OCI-M2 (cell line): ENCODE measurements at regions not wholly inside any gene's neighbourhood (a gene's known extent, or its start where the extent isn't known, plus 50 kb on each side); places are given as distances from the start of the nearest gene placed in this dataset.
"Not testable (repeated sequence)": the region's sequence is repeated elsewhere in the genome, so short reads cannot be mapped to it uniquely, and the experiment has no call there.

Experiments used
- DNase-seq: peaks from one replicate; lab custom pipeline; 2025; ENCODE audit not compliant: unreplicated experiment; lab: John Stamatoyannopoulos, UW

DNA sequence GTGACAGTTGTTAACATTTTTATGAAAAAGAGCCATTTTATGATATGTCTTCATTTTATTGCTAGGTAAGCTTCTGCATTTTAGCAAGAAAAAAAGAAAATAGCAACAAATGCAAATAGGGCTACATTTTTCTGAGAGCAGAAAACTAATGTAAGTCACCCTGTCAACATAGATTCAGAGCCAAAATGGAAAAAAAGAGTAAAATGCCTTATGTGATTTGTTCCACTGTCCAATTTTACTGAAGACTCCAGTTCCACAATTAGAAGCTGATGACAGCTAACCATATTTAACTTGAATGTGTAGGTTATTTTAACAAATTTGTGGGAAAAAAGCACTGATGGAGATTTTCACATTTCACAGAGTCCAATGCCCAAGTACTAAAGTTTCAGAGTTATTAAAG, 772.3 kb downstream of the FAT4 start:
- DNase-seq = no peak

DNA sequence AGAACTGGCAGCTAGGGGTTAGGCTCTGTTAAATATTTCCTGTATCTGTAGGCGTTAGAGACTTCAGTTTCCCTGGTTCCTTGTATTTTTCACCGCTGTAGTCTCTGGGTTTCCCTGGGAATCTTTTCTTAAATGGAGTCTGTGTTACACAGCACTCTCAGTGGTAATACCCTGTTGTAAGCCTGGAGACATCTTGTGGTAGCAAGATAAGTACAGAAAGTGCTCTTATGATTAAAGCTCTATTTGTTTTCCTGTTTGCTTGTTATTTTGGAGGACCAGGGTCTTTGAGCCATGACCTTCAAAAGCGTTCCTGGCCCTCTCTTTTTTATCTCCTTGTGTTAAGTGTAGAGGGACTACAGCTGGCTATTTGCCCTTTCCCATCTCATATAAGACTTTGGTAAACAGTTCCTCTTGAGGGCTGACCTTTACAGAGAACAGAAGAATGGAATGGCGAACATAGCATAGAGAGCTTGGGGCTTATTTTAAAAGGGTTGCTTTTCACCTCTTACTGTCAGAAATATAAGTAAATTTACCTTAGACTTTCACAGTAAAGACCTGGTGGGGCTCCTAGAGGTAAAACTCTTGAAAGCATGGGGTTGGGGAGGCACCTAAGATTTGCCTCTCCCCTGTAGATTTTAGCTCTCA, 782.5 kb downstream of the FAT4 start:
- DNase-seq = no peak

DNA sequence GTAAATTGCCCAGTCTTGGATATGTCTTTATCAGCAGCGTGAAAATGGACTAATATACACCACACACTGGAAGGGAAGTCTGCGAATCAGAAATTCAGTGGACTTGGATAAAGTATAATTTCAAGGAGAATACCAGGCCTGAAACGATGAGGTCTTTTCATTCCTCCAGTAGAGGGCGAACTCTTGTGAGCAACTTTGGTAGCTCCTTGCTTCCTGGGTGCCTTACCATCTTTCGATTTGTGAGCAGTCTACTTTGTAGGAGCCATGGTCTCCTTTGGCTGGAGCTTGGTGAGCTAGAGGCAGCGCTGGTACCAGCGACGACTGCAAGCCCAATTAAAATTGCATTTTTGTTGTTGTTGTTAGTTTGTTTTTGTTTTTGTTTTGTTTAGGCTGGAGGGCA, 791.9 kb downstream of the FAT4 start:
- DNase-seq = no peak

DNA sequence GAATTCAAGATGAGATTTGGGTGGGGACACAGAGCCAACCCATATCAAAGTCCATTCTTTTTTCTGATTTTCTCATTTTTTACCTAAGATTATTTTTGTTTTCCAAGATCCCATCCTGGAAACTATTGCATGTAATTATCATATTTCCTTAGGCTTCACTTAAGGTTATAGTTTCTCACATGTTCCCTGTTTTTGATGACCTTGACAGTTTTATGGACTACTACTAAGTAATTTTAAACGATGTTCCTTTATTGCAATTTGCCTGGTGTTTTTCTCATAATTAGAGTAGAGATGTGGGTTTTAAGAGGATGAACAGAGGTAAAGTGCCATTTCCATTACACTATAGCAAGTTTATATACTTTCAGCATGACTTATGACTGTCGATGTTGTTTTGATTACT, 795.1 kb downstream of the FAT4 start:
- DNase-seq = no peak

DNA sequence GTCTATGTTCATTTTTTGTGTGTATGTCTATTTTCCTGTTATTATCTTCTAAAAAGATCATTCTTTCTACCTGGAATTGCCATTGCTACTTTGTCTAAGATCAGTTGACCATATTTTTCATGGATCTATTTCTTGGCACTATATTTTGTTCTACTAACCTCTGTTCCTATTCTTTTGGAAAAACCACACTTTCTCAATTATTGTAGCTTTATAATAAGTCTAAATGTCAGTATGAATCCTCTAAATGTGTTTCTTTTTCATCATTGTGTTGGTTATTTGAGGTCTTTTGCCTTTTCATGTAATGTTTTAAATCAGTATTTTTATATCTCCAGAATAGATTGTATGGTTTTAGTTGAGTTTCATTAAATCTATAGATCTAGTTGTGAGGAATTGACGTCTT, 798.3 kb downstream of the FAT4 start:
- DNase-seq = no peak

DNA sequence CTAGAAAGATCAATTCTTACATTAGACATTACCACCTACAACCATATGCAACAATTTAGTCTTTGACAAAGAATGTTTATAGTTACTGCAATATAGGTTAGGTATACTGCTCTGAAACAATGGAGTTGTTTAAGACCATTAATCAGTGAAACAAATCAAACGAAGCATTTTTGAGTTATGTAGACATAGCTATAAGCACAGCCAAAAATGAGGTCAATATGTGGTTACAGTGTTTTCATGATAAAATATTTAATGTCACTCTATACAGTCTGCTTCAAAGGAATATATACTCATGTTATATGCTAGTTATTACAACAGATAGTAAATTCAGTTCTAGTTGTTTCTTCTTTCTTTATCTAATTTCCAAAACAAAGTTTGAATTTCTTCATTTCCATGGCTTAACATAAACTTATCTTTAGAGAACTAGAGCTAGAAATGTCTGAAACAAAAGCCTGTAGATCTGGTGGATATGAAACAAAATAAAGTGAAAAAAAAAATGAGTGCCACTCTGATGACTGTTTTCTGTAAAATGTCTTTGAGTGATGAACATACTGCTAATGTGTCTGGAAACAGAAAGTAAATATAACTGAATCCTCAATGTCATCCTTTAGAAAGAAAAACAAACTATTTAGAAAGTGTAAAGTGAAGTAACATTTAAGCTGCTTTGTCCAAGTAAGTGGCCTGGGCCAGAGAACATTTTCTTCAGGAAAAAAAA, 809.0 kb downstream of the FAT4 start:
- DNase-seq = no peak

DNA sequence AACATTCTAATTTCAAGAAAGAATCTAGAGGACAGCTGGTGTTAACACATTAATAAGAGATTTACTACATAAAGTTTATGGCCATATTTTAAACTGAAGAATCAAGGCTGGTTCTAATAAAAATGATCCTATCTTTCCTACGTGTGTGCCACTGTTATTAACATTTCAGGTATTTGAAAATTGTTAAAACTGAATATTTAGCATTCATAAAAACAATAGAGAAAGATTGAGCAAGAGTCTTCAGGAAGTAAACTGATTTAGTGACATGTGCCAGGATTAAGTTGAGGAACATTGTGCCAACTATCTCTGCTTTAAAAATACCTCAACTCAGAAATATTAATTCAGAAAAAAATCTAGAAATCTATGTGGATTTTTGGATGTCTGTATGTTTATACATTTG, 810.1 kb downstream of the FAT4 start:
- no peak for DNase-seq

DNA sequence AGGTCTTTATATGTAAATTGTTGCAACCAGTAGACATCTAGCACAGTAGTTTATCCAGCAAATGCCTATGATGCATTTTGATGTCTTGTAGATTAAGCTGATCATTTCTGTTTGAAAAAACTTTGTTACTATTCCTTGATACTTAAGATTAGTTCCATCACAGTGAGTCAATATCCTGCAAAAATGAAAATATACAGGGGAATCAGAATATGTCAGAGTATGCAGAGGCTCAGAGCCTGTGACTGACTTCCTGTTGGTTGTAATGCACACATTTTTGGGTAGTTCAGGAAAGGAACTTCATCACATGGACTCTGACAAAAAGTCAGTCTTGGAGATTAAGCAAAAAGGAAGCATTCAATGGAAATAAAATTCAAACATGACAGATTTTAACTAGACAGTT, 815.5 kb downstream of the FAT4 start:
- DNase-seq = no peak

DNA sequence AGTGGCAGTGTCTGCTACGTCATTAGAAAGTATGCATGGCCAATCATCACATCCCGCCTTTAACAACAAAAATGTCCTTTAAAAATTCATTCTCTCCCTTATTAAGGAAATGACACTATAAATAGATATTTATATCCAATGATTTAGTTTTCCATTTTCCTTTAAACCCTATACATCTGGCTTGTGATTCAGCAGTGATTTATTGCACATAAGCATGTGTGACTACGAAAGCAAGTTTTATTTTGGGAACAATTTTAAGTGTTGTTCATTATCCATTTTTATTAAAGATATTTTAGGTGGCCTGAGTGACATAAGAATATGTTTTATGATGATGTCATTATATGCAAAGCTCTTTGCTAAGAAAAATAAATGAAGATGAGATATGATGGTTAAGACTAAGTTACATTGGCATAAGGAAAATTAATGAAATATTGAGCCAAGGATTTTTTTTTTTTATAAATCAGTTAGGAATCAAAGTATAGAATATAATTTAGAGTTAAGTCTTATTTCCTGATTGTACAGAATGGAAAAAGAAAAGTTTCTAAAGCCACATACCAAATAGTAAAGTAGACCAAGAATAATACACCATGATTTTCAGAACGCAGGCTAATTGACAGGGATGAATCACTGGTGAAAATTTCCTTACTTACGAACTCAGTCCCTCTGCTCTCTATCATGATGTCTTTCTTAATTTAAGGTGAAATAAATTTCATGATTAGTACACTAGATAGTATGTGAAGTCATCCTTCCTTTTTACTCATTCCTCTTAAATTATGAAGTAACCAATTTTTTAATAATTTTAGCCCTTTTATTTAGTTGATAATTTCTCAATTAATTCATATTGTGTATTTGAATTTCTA, 822.4 kb downstream of the FAT4 start:
- no peak for DNase-seq

DNA sequence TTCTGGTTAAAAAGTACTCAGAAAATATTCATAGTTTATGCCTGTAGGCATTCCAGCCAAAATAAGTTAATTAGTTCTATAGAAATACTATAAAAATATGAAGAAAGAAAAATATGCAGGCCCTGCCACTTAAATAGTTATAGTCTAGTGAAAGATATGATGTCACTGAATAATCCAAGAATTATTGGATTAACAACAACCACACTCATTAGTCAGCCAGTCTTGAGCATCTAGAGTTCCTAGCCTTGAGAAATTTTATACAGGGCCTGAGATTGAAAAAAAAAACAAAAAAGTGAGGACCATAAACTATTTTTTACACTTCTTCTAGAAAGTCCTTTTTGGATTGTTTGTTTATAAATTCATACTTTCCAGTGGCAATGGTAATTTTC, 823.0 kb downstream of the FAT4 start:
- DNase-seq = no peak

DNA sequence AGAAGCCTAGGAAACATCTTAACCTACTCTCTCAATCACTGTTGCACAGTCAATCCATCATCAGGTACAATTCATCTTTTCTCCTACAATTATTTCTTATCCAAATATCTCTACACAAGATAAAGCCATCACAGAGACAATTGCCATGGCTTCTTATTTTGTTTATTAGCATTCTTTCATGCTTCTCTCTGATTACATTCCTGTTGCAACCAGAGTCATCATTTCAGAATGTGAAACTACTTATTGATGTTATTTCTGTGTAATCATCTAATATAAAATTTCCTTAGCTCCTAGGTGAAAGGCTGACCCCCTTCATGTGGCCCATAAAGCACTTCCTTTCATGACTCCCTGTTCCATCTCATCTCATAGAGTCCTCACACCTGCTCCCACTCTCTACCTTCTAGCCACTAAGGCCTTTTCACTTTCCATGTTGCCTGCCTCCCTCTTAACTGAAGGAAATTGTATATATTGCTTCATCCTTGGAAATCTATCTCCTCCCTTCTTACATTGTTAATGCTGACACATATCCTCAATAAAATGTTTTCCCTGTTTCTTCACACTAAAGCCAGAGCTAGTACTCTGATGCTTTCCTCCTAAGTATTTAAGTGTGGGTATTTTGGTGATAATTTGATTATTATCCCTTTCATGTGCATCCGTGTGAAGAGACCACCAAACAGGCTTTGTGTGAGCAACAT, 829.9 kb downstream of the FAT4 start:
- no peak for DNase-seq

DNA sequence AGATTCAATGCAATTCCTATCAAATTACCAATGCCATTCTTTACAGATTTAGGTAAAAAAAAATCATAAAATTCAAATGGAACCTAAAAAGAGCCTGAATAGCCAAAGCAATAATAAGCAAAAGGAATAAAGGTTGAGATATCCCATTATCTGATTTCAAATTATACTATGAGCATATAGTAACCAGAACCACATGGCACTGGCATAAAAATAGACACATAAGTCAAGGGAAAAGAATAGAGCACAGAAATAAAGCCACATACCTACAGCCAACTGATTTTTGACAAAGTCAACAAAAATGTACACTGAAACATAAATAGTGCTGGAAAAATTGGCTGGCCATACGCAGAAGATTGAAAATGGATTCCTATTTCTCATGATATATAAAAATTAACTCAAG, 853.7 kb downstream of the FAT4 start:
- no peak for DNase-seq

DNA sequence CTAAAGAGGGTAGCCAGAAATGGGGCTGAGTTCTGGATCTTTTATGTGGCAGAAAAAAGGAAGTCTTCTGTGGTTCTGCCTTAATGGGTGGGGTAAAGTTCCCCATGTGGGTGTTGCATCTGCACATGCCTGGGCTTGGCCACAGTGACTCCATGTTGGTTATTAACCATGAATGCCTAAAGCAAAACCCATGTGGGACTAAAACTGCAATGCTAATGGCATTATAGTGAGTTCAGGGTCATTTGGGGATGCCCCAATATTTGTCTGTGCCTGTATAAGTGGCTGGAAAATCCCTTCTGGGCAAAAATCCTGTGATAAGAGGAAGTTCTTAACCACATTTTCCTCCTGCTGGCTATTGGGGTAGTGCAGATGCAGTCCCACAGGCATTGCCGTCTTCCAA, 857.4 kb downstream of the FAT4 start:
- DNase-seq = no peak

DNA sequence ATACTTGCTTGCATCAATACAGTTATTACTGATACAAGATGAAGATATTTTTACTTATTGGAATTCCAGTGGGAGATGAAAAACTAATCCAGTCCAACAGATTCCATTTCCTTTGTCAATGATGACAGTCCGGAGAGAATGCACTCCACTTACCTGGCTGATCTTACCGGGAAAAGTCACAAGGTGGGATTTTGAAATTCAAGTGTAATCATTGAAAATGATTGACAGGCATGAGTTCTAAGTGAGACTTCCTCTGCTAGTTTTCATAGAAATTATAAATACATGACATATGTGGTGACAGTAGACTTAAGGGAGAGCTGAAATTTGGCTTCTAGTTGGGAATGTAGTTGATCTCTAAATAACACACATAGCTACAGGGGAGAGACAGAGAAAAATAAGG, 859.9 kb downstream of the FAT4 start:
- no peak for DNase-seq

DNA sequence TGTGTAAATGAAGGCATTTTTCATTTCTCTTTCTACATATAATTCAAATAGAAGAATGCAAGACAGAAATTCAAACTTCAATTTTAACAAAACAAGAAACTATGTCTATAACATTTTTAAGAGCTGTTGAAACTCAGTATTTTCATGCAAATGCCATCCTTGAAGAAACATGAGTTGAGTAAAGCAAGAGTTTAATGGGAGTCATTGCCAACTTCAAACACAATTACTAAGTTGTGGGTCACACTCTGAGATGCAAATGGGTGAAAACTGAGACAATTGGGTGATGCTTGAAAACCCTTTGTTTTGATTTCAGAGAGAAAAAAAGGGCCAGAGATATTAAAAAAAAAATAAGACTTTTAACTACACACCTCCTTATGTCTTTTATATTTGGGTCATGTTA, 865.9 kb downstream of the FAT4 start:
- no peak for DNase-seq

DNA sequence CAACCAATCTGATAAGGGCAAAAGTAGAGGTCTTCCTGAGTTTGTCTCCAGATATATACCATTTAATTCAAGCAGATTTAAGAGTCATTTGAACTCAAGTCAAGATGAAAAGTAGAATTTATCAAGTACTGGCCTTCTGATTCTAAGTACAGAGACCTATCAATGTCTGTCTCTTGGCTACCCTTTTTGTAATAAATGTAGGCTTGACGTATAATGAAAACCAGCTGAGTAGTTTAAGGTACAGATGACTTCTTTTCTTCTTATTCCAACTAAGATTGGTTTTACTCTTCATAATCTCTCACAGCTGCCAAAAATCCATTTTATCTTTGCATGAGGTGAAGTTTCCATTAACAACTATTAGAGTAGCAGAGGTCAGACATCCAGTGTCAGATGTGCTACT, 867.6 kb downstream of the FAT4 start:
- DNase-seq = no peak

DNA sequence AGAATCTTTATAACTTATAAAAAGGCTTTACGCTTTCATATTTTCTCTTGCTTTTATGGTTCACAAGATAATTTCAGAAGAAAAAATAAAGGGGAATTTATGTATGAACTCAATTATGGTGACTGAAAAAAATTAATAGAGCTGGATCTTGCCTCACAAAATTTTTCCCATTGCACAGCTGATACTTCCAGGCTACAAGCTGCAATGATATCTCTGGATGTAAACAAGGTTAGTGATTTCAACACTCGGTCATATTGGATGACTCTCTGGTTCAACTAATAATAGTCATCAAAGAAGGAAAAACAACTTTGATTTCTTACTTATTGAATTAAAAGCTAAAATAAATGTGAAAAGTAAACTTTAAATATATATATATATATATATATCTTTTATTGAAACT, 868.0 kb downstream of the FAT4 start:
- DNase-seq = no peak

DNA sequence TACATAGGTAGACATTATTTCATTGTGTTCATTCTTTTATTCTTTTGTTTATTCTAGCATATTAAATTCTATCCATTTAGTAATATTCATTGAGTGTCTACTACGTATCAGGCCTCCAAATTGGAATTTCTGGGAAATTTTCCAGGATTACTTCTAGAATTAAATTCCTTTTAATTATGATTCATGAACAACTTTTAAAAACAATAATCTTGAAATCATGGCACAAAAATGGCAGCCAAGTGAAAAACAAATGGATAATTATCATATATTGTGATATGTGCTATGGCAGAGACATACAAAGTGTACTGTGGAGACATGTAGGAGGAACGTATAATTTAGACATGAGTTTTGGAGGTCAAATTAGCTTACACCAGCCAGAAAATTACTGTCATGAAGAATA, 868.5 kb downstream of the FAT4 start:
- no peak for DNase-seq

DNA sequence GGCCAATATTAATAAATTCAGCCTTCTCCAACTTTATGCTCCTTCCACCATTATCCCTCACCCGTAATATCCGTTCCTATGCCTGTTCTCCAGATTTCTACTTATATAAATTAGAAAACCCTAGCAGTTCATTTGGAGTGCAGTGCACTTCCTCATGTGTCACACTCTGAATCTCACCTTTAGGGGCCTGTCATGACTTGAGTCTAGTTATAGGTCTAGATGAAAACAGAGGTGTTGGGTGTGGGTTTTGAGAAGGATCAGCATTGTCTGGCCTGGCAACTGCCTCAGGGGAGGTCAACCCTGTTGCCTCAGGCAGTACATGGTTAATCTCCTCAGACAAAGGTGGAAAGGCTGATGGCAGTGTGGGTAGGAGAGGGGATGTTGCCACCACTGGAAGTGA, 876.8 kb downstream of the FAT4 start:
- no peak for DNase-seq

DNA sequence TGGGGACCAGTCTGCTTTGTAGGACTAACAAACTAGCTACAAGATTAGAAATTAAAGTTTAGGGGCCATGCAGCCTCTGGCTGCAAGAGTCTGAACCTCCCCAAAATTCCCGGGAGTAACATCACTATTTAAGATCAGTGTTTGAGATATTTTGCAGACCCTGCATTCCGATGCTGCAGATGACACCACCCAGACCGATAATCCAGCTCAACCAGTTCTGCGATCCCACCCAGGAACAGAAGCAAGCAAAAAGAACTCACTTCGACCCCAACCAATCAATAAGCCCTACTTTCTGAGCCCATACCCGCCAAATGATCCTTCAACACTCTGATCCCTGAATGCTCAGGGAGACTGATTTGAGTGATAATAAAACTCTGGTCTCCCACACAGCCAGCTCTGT, 877.8 kb downstream of the FAT4 start:
- DNase-seq = no peak

DNA sequence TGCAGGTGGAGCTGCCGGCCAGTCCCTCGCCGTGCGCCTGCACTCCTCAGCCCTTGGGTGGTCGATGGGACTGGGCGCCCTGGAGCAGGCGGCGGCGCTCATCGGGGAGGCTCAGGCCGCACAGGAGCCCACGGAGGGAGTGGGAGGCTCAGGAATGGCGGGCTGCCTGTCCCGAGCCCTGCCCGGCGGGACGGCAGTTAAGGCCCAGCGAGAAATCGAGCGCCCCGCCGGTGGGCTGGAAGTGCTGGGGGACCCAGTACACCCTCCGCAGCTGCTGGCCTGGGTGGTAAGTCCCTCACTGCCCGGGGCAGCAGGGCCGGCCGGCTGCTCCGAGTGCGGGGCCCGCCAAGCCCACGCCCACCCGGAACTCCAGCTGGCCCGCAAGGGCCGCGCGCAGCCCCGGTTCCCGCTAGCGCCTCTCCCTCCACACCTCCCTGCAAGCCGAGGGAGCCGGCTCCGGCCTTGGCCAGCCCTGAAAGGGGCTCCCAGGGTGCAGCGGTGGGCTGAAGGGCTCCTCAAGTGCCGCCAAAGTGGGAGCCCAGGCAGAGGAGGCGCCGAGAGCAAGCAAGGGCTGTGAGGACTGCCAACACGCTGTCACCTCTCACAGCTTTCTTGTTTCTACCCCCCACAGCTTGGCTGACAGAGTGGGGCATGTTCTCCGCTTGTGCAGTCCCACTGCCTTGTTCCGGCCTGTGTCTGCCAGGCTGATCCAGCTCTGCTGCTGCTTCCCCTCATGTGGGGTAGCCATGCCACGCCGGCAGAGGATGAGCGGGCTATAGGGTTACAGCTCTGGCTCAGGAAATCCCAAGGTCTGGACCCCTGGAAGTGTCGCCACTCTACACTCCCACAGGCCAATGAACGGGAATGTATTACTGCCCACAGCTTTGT, 886.7 kb downstream of the FAT4 start:
- not testable (repeated sequence) for DNase-seq
